NCI-H510A (cell line): ENCODE measurements at regions not wholly inside any gene's neighbourhood (a gene's known extent, or its start where the extent isn't known, plus 50 kb on each side); places are given as distances from the start of the nearest gene placed in this dataset.
A peak's percentile ranks its signal among the peaks of the same experiment; 100 is the strongest.

ENCODE experiments used
- DNase-seq: peaks from one replicate; lab custom pipeline; 2025; lab: John Stamatoyannopoulos, UW

DNA sequence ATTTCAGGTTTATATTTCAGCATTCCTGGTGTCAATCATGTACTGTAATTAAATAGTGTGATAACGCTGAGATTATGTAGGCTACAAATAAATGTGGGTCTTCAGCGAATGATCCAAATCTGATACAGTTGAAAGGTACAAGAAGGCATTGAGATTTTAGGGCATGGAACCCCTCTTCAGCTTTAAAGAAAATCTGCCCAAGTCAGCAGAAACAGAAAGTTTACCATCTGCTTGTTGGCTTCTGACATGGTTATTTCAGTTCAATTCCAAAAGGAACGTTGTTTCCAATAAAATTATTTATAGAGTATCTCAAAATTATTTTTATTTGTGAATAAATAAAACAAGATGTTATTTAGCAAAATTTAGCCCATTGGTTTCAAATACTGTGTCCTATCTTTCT is 400.2 kb upstream of the RORA start:
- DNase-seq, result no peak

DNA sequence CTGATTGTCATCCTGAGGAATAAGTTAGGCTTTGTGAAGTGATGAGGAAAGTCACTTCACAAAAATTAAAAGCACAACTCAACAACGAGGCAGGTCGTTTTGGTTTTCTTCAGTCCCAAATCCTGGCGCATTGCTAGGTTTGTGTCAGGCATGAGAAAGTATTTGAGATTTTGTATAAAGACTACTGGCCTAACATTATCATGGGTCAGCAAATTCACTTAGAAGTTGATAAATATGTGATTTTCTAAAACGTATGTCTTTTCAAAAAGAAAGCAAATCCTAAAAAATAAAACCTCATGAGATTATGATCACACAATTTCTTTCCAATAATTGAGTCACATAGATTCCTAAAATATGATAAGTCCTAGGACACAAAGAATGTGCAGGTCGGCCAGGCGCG is 395.8 kb upstream of the RORA start:
- DNase-seq, result no peak

DNA sequence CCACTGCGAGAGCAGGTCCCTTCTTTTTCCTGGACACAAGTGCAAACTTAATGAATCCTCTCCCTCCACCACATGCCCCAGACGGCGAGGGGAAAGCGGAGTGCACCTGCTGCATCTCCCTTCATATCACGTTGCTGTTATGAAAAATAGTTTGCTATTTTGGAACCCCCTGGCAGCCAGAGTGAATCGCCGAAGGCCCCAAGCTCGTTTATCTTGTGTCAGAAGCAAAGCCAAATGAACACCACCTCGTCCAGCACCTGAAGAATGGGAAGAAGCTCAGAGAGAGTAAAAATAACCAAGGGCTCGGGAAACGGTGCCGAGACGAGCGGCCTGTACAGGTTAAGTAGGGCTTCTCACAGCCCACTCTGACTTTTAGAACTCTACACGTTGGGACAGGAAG is 394.6 kb upstream of the RORA start:
- DNase-seq, result no peak

DNA sequence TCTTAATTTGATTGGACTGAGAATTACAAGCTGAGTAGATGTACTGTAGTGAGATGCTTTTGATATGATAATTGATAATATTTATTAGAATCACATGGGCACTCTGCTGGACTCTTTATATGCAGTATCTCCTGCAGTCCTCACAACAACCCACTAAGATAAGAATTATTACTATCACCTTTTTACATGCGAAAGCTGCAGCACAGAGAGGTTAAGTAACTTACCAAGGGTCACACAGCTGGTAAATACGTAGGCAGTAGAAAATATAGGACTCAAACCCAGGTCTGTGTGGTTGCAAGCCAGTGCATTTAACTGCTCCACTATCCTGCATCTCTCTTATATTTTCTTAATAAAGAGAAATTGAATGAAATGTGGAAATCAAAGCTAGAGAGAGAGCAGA is 392.8 kb upstream of the RORA start:
- DNase-seq, result no peak

DNA sequence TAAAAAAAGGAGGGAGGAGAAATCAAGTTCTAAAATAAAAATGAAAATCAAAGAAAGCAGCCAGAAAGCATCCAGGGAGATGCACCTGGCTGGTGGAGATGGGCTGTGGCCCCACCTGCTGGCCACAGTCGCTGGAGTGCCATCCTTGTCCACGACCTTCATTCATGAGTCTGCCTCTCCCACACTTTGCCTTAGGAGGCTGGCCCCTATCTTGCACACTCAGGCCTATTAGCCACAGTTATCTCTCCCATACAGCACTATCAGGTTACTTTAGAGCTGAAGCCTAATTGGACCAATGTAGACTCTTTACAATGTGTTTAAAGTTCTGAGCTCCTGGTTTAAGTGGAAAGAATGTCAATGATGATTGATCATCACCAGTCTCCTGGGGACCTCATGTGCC is 392.0 kb upstream of the RORA start:
- peak; percentile 55 for DNase-seq

DNA sequence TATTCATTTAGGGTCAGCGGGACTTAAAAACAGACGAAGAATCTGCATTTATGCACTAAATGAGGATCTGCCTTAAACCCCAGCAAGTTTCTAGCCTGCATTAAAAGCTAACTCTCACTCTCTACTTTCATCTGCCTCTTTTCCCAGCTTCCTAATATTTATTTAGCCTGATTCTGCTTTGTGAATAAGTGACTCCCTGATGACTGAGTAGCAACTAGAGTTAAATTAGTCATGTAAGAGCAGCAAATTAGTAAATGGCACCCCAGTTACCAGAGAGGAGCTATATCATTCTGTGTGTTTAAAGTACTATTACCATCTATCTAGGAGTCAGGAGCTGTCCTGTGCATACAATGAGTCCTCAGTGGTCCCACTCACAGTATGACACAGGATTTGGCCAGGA is 391.0 kb upstream of the RORA start:
- no peak for DNase-seq

DNA sequence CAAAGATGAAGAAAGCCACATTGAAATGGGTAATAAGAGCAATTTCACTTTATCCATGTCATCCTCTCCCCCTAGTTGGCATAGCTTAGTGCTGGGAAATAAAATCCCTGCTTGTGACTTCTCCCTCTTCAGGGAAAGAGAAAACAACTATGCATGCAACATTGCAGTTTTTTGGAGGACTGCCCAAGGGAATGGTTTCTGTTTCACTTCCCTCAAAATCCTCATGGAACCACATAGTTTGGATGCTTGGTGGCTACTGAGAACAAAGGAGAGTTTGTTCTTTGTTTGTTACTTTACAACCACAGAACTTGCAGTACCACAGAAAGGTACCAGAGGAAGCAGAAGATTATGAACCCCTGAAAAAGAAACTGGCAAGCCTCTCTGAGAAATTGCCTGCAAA is 384.6 kb upstream of the RORA start:
- DNase-seq, result no peak

DNA sequence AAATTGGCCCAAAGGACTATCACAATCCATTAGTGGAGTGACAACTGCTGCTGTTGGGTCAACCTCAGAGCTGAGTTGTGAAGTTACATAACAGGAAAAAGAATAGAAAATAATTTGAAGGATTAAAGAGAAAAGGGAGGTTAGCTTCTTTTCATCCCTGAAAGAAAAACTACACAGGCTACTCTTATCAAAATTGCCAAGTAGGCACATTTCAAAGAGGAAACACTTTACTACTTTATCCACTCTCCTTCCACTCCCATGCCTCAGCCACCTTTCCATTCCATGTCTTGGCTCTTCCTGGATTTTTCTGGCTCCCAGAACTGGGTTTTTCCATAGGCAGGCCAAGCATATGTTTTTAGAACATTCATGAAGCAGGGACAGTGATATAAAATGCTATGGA is 384.0 kb upstream of the RORA start:
- no peak for DNase-seq

DNA sequence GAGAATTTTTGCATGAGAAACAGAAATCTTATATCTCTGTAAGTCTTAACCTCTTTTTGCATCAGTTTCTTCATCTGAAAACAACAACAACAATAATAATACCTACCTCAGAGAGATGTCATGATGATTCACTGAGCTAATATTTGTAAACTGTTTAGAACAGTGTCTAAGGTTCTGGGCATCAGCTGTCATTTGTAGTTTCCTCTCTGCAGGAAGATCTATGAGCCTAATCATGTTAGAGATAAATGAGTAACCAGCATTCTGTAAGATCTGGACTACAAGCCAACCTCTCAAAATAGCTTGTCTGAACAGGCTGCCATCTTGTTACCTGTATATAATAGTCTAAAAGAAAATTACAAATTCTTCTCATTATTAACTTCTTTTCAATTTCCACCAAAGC is 383.0 kb upstream of the RORA start:
- no peak for DNase-seq

DNA sequence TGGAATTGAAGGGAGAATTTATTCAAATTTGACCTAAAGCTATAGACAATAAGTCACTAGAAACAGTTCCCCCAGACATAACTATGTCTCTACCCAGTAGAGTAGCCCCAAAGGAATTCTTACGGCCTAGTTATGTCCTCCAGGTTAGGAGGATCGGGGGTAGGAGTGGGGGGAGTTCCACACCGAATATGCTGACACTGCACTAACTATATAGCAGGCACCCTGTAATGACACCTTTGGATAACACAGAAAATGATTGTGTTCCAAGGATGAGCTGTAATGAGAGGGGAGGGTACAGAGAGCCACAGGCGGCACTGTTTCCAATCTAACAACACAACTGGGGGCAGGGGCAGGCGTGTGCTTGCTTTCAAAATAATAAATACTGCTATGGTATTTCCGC is 376.2 kb upstream of the RORA start:
- no peak for DNase-seq

DNA sequence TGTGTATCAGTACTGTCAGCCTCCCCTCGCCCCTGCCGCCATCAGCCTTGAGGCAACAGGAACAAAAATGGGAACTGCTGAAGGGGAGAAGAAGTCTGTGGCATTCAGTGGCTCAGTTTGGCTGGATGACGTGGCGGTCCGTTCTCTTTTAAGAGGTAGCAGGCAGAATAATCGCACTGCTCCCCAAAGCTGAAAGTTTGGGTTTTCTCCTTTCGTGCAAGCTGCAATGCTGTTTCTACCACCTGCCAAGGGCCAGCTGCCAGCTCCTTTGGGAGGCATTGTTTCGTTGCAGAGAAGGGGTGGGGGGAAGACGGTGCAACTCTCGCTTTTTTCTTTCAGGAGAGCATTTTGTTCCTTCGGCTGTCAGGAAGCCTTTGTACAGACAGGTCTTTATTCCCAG is 369.6 kb upstream of the RORA start:
- DNase-seq, result no peak

DNA sequence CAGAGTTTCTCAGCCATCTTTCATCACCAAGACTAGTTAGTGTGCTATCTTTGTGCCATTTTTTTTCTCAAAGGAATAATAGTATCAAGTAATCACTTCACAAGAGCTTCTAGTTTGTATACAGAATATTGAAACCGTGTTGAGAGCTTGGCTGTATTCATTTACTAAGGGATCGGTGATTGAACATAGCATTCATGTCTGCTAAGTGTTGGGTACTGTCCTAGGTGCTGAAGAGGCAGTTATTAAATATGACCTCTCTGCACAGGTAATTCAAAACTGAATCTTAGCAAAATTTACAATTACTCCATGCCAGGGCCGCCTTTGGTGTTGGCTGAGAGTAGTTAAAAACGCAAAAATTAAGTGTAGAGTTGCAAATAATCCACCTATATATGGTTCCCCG is 355.3 kb upstream of the RORA start:
- DNase-seq, result no peak

DNA sequence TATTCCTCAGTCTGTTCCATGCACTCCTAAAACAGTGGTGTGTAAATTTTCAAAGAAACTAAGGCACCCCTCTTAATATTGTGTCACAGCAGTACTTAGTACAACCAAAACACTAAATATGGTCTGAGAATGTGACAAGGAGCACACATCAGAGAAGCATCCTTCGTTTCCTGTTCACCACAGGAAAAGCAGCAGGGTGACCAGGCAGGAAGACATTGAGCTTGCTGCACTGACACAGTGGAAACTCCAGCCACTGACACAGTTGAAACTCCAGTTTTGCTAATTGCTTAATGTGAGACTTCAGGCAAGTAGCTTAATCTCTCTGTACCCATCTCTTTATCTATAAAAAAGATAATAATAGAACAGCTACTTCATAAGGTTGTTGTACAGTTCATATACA is 353.0 kb upstream of the RORA start:
- DNase-seq, result no peak

DNA sequence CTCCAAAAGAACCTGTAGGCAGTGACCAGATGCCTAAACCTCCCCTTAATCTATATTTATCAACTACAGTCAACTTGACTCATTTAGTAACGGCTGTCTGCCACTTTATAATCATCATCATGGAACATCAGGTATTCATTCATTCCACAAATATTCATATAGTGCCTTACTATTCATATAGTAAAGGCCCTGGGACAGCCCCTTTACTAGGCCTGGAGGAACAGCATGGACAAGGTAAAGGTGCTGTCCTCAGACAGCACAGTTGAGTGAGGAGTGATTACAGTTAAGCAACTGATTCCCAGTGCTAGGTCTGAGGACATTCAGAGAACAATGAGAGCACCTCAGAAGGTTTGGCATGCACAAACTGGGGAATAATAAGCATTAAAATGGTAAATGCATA is 346.5 kb upstream of the RORA start:
- DNase-seq, result no peak

DNA sequence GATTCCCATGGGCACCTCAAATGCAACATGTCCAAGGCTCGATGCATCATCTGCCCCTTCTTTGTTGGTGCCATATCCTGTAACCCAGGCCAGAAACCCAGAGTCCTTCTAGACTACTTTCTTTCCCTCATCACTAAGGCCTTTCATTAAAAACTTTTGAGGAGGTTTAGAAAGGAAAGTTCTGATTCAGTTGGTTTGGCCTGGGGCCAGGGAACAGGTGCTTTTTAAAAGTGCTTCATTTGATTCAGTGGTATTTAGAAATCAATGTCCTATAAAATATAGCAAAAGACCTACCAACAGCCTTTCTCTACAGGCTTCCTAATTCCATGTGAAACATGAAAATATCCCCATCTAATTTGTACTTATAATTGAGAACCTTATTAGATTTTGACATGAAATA is 341.9 kb upstream of the RORA start:
- no peak for DNase-seq

DNA sequence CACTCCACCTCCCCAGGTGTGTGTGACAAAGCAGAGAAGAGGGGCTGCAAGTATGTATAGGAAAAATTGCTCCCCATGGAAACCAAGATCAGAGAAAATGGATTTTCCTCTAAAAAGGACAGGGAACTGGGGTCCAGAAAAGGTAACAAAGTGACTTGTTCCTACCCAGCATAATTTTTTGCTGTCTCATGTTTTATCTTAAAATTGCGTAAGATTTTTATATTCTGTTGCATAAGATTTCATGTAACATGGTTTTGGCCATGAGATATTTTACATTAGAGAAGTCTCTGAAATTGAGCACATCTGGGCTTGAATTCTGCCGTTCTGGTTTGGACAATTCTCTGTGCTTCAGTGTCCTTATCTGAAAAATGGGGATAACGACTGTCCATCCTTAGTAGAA is 335.7 kb upstream of the RORA start:
- no peak for DNase-seq

DNA sequence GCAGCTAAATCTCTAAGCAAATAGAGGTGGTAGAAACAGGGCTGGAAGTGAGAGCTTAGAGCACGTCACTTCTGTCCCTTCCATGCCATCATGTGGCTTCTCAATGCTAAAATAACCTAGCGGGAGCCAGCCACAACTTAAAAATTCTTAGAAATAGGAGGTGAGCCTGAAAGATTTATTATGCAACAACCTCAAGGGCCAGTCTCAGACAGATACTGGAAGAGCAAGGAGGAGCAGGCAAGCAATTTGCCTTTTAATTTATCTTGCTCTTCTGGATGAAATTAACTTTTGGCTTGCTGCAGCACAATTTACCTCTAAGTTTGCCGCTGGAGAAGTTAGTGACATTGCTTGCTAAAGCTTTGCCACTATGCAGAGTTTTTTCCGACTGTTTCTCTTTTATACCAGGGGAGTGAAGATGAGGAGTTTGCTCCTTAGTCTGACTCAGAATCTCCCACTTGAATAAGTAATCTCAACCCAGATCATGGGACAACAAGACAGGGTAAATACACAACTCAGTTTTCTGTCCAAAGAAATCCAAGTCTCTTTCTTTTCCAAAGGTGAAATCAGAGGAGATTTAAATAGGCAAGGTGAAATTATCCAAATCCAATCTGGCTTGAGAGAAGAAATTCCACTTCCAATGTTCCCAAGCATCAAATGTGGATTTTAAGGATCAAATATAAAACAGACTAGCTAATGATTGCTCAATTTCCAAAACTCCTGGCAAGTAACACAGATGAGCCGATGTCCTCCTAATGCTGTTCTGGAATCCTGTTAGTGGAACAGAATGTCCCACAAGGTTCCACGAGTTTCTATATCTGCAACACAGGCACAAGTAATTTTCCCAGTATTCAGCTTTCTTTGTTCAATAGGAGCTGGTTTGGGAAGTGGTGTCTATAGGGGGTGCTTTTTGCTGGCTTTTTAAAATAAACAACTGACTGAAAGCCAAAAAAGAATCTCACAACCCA is 329.4 kb upstream of the RORA start:
- no peak for DNase-seq

DNA sequence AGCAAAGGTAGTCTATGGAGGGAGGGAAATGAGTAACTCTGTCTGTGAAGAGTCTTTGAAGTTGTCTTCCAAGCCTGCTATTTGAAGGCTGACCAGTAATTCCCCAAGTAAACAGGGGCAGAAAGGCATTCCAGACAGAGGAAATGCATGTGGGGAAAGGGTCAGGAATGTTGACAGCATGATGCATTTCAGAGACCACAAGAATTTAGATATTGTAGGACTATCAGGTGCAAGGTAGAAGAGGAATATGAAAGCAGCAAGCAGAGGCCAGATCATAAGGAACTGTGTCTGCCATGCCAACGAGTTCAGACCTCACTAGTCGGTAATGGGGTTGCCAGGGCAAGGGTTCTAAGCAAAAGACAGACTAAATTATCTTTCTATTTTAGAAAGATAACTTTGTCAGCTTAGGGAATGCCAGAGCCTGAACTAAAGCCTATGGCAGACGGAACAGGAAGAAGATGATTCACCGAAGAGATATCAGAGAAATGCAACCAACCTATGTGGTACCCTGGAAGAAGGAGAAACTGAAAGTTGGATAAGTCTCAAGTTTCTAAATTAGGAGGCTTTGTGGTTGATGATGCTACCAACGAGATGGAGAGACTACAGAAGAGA is 327.0 kb upstream of the RORA start:
- DNase-seq, result no peak

DNA sequence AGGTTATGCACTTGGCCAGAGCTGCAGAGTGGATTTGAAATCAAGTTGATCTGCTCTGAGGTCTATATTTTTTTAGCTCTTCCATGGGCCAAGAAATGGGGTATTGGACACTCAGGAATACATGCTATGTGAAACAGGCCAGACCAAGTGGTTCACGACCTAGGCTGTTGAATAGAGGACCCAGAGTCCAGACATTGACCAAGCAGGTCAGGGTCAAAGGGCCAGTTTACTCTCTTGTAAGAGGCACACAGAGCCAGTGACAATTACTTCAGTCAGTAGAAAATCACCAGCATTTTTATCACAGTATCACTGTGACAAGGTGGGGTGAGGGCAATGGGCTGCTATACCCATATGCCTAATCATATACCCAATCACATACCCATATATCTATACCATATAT is 320.6 kb upstream of the RORA start:
- no peak for DNase-seq

DNA sequence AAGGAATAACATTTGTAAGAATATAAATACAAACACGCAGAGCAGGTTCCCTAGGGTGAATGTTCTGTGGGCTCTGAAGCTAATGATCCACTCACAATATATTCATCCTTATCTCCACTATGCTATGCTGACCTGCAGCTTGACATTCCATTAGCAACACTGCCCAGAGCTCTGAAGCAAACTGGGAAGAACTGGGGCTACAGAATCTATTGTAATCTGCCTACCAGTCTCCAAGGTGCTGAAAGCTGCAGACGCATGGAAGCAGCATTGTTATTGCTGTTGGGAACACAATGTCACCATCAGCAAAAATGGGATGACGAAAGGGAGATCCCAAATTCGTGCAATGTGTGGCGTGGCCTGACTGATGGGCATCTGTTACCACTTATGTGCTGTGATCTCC is 316.7 kb upstream of the RORA start:
- DNase-seq, result no peak

DNA sequence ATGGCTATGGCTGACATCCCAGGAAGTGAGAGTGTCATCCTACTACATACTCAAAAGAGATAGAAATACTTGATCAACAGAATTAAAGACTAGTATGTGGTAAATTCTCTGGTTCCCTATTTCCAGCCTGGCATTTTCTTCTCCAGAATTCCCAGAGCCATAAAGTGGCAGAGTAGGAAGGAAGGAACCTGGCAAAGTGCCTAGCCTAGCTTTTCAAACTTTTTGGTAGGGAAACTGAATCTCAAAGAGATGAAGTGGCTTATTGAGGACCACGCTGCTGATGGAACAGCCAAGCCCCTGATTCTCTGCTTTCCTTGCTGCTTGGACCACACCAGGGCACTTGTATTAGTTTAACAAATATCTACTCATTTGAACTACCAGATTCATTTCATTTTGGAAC is 312.4 kb upstream of the RORA start:
- DNase-seq, result no peak

DNA sequence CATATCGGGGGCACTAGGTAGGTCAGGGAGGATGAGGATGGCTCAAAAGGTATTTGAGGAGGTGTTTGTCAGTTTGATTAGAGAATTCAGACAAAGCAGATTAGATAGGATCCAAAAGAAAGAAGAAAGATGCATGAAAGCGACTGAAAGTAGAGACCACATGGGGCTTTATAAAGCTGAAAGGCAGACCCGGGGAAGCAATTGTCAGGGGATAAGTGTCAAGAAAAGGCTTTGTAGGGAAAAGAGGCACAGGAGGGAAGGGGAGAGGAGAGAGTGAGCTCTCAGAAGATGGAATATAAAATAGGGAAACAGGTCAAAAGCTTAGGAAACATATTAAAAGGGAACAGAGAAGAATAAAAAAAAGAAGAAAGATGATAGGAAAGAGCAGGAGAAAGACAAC is 308.2 kb upstream of the RORA start:
- no peak for DNase-seq

DNA sequence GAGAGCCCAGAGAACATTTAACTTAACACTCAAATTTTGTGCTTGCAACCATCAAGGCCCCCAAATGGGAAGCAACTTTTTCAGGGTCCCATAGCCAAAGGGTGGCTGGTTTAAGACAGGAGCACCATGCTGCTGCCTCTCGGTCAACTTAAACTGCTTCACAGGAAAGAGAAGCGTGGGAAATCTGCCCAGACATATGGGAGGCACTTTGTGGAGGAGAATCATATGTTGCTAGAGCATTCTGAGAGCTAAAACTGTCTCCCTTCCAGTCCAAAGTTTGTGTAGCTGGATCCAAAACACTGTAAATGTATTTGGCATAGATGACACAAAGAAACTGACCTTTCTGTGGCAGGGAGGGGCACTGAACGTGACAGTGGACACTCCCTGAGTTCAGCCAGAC is 305.9 kb upstream of the RORA start:
- no peak for DNase-seq

DNA sequence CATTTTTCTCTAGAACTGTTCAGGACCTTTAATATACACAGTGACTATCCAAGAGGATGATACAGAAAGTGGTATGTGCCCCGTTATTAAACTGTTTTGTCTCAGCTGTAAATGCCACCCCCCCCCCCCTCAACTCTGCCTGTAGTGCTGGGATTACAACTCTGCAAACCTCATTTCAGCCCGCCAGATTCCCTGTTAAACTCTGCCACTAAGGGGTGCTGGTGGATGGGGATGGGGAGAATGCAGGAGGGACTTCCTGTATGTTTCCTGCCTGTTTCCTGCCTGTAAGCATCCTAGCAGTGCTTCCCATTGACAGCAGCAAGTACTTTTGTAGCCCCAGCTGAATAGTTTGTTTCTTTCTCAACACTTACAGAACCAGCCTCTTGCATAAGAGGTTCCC is 301.7 kb upstream of the RORA start:
- no peak for DNase-seq
